ENCODE measurements at regions not wholly inside any gene's neighbourhood (a gene's known extent, or its start where the extent isn't known, plus 50 kb on each side); places are given as distances from the start of the nearest gene placed in this dataset.

DNA sequence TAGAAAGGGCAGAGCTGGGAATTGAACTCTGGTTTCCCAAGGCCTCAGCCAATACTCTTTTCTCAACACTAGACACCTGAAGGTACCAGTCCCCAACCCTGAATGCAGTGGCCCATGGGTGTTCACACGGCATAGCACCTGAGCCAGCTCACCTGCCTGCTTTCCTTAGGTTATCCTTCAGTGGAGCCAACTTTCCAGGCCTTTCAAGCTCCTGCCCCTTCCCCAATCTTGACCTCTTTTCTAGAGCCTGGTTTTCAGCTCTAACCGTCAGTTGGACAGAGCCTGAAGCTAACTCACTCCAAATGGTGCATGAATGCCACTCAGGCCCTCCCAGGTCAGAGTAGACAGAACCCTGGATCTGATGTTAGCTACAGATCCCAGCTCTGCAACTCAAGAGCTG is 66.1 kb upstream of the ITGA11 start:
- in situ Hi-C loops (cut with HindIII; ENCODE audit: low pct_ligation_motif_present, low pct_unique_long_range_greater_than_20kb, low sequenced_read_pairs) = no loop called here

DNA sequence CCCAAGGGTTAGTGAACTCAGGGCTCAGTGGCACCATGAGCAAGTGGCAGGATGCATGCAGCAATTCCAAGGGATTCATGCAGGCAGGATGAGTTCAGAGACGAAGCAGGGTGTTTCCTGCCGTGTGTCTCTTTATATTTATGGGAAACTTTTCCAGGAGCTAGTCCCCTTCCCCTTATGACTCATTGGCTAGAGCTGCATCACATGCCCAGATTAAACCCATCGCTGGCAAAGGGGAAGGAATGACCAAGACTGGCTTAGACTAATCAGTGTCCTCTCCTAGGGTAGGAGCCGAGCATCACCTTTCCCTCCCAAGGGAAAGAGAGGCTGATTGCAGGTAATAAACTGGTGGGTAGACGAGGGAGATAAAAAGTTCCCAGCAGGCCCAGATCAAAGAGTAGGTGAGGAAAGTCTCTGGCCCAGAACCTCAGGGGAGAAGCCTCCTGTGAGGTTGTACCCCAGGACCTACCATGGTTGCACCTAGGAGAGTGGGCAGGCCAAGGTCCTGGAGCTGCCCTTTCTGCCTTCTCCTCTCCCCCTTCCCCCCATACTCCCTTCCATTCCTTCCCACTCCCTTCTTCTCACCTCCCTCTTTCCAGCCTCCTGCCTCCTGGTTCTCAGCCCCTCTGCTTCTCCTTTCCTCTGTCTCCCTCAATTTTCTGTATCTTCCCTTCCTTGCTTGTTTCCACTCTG is 67.8 kb upstream of the ITGA11 start:
- in situ Hi-C loops (cut with HindIII; ENCODE audit: low pct_ligation_motif_present, low pct_unique_long_range_greater_than_20kb, low sequenced_read_pairs) = no loop called here
- peak; percentile 13 for DNase-seq

More for the DNA sequence above, 66.1 kb upstream of the ITGA11 start:
- no peak for DNase-seq

DNA sequence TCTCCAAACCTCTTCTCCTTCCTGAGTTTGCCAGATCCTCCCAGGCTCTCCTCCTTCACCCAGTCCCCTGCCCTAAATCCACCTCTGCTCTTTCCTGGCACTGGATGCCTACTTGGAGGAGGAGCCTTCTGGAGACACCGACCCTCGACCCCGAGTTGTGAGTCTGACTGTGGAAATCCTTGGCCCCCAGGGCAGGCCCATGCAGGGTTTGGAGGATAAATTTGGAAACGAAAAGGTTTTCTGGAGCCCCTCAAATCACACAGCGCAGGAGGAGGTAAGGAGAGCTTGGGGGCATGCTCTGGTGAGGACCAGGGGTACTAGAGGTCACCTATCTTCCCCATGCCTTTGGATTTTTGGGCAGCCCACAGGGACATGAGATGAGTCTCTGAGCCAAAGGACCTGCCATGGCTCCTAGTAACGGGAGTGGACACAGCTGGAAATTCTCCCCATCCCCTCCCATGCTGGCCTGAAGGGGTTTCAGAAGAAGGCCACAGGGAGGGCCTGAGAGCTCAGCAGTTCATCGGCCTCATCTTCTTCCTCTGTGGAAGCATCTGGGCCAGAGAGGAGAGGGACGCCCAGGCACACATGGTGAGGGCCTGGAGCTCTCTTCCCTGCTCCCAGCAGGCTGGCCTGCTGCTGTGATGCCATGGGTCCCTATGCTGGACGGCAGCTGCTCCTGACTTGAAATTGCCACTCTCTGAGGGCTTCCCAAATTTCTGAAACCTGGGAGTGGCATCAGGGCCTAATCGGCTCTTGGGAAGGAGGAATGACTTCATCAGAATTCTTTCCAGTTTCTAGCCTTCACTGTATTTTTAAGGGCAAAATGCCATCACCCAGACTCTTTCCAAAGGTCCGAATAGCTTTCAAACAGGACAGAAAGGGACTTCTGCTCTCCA is 68.6 kb upstream of the ITGA11 start:
- no peak for DNase-seq
- in situ Hi-C loops (cut with HindIII; ENCODE audit: low pct_ligation_motif_present, low pct_unique_long_range_greater_than_20kb, low sequenced_read_pairs) = no loop called here

DNA sequence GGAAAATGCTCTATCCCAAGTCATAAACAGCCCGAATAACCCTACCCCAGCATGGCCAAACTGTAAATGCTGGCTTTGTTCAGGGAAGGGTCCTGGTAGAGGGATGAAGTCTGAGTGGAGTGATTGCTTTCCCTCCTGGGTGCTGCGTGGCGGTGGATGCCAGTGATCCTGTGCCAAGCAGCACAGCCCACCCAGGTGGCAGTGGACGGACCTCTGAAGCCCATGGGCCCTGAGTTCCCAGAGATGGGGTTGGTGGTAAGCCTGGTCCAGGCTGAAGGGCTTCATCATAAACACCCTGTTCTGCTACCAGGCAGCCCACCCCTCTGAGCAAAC is 69.3 kb upstream of the ITGA11 start:
- in situ Hi-C loops (cut with HindIII; ENCODE audit: low pct_ligation_motif_present, low pct_unique_long_range_greater_than_20kb, low sequenced_read_pairs) = no loop called here
- no peak for DNase-seq

DNA sequence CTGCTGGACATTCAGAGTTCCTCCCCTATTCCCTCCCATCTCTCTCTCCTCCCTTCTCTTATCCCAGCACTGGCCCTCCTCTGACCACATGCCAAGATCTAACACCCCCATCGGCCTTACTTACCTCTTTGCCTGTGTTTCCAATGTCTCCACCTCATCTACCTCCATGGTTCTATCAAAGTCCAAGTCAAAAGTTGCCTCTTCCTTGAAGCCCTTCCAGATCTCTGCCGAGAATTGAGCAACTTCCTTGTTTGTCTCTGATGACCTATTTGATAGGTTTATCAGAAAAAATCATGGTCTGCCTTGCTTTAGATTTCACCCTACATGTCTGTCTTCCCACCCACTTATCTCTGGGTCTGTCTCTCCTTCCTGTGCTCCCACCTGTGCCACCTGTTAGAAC is 69.7 kb upstream of the ITGA11 start:
- in situ Hi-C loops (cut with HindIII; ENCODE audit: low pct_ligation_motif_present, low pct_unique_long_range_greater_than_20kb, low sequenced_read_pairs) = no loop called here
- no peak for DNase-seq

DNA sequence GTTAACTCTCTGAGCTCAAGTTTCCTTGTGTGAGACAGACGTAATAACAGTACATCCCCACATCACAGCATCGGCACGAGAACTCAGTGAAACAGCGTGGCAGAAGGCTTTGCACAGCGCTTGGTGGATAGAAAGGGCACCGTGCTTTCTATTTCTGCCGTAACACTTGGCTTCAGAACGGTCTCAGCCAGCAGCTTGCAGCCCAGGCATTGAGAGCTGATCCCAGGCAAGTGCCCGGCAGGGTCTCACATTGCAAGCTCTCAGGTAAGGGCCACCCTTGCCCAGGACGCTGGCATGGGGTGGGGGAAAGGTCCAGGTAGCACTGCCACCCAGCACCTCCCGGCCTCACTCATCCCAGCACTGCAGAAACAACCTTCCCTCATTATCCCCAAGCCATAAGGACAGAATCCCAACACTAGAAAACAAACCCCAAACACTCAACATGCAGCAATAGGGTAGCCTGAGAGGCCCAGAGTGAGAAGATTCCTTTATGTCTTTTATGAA is 70.5 kb upstream of the ITGA11 start:
- in situ Hi-C loops (cut with HindIII; ENCODE audit: low pct_ligation_motif_present, low pct_unique_long_range_greater_than_20kb, low sequenced_read_pairs) = no loop called here
- DNase-seq = no peak

DNA sequence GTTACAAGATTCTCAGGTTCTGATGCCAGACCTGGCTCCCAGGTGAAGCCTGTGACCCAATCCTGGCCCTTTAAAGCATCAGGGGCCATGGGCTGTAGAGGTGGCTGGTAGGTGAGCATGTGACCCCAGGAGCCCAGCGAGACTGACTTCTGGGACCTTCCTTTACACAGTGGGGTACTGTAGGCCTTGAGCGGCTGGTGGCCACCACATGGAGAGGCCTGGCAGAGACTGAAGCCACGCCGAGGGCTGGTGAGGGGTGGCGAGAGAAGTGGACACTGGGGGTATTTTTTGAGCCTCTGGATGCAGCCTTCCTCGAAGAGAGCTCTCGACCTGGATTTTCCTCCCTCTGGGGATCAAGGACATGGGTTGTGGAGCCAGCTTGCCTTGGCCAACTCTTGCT is 71.2 kb upstream of the ITGA11 start:
- in situ Hi-C loops (cut with HindIII; ENCODE audit: low pct_ligation_motif_present, low pct_unique_long_range_greater_than_20kb, low sequenced_read_pairs) = no loop called here
- no peak for DNase-seq

DNA sequence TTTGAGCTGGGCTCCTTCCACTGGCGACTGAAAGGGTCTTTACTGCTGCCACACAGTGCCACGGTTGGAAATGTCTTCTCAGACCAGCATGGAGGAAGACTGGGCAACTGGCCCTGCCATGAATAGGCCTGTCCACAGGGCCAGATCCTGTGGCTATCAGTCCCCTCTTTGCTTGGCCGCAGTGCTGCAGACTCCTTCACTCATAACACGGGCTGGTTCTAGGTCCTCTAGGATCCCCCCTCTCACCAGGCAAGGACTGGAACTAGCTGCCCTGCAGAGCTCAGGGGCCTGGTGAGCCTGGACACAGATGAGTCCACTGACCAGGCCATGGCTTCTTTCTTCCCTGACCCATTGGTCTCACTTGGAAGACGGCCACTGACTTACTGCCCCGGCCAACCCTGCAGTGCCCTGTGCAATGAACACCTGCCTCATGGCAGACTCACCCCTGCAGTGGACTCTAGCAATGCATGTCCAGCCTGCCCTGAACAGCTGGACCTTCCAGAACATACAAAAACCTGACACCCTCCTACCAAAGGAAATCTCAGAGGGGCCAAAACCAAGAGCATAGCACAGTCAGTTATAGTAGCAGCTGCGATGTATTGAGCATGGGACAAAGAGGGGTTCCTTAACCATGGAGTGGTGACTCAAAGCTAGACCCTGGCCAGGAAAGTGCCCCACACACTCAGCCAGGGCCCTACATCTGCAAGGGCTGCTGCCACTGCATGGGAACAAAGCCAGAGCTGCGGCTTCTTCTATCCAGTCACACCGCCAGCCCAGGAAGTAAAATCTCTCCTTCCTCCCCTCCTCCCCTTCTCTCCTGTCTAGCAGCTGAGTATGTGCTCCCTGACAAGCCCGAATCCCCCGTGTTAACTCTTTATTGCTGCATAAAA is 72.1 kb upstream of the ITGA11 start:
- in situ Hi-C loops (cut with HindIII; ENCODE audit: low pct_ligation_motif_present, low pct_unique_long_range_greater_than_20kb, low sequenced_read_pairs) = no loop called here
- DNase-seq = no peak

DNA sequence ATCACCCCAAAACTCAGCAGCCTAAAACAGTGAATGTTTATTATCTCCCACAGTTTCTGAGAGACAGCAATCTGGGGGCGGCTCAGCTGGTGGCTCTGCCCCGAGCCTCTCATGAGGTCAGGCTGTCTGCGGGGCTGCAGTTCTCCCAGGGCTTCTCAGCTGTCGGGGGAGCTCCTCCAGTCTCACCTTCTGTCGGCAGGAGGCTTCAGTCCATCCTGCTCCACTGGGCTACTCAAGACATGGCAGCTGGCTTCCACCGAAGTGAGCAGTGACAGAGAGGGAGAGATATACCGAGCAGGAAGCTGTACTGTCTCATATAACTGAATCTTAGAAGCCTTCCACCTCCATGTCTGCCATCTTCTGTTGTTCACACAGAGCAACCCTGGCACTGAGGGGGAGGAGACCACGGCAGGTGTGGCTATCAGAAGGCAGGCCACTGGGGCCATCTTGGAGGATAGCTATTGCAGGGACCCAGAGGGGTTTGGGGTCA is 72.8 kb upstream of the ITGA11 start:
- in situ Hi-C loops (cut with HindIII; ENCODE audit: low pct_ligation_motif_present, low pct_unique_long_range_greater_than_20kb, low sequenced_read_pairs) = no loop called here
- DNase-seq = no peak

DNA sequence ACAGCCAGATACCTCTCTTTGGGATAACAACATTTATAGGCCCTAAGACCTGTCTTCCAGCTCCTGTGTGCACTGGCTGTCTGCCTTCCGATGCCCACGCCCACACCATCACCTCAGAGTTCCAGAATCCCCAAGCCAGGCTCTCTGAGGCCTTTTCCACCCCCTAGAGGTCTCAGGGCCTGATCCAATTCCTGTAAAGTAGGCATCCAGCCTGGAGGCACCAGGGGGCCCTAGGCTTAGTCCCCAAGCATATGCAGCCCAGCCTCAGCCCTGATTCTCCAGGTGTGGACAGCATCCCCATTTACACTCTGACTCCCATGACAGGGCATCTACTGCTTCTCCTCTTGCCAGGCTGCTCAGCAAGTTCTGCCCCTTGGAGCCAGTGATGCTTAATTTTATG is 72.7 kb upstream of the CORO2B start:
- in situ Hi-C loops (cut with HindIII; ENCODE audit: low pct_ligation_motif_present, low pct_unique_long_range_greater_than_20kb, low sequenced_read_pairs) = no loop called here
- no peak for DNase-seq

DNA sequence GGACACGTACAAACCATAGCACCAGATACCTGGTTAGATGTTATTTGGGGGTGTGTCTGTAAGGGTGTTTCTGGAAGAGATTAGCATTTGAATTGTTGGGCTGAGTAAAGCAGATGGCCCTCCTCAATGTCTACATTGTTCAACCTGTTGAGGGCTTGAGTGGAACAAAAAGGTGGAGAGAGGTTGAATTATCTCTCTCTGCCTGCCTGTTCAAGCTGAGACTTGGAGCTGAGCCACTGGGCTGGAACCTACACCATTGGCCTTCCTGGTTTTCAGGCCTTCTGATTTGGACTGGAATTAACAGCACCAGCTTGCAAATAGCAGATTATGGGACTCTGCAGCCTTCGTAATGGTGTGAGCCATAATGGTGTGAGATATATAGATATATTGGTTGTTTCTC is 71.3 kb upstream of the CORO2B start:
- in situ Hi-C loops (cut with HindIII; ENCODE audit: low pct_ligation_motif_present, low pct_unique_long_range_greater_than_20kb, low sequenced_read_pairs) = no loop called here
- no peak for DNase-seq

DNA sequence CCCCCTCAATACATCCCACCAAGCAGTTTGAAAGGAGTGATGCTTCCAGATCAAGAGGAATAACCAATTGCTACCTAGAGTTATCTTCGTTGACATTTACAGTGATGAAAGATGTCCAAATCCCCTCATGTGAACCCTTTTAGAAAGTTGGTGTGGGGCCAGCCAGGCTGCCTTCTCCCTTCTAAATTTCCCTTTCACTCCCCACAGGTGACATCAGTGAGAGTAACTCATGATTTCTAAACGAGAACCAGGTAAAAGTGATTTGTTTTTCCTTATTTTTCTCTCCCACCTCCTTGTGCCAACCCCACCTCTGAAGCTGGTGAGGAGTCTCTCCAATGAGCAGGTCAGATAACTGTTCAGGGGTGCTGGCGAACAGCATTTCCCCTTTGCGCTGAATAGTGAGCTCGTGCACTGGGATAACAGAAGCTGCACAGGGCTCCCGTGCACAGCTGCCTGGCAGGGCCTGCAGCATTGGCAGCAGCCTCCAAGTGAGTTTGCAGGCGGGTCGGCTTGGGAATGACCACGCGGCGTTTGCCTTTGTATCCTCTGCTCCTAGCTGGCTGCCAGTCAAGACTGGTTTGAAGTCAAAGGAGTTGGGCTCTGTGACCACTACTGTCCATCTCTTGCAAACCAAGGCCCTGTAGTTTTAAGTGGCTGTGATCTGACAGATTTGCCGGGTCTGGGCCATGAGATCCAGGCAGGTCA is 70.2 kb upstream of the CORO2B start:
- no peak for DNase-seq
- in situ Hi-C loops (cut with HindIII; ENCODE audit: low pct_ligation_motif_present, low pct_unique_long_range_greater_than_20kb, low sequenced_read_pairs) = no loop called here

DNA sequence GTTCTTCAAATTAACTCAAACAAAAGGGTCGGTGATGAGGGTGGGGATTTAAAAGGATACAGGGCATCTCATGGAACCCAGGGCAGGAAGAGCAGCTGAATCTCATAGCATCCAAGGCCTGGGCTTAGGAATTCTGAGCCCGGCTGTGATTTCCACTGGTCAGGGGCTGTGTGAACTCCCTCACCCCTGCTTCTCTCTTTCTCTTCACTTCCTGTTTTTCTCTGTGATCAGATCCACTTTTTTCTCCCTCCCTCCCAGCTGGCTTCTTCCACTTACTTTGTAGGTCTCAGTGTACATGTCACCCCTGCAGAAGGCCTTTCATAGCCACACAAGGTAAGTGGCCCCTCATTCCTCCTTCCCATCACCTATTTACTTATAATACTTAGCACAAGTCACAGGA is 68.2 kb upstream of the CORO2B start:
- in situ Hi-C loops (cut with HindIII; ENCODE audit: low pct_ligation_motif_present, low pct_unique_long_range_greater_than_20kb, low sequenced_read_pairs) = no loop called here
- DNase-seq = no peak

DNA sequence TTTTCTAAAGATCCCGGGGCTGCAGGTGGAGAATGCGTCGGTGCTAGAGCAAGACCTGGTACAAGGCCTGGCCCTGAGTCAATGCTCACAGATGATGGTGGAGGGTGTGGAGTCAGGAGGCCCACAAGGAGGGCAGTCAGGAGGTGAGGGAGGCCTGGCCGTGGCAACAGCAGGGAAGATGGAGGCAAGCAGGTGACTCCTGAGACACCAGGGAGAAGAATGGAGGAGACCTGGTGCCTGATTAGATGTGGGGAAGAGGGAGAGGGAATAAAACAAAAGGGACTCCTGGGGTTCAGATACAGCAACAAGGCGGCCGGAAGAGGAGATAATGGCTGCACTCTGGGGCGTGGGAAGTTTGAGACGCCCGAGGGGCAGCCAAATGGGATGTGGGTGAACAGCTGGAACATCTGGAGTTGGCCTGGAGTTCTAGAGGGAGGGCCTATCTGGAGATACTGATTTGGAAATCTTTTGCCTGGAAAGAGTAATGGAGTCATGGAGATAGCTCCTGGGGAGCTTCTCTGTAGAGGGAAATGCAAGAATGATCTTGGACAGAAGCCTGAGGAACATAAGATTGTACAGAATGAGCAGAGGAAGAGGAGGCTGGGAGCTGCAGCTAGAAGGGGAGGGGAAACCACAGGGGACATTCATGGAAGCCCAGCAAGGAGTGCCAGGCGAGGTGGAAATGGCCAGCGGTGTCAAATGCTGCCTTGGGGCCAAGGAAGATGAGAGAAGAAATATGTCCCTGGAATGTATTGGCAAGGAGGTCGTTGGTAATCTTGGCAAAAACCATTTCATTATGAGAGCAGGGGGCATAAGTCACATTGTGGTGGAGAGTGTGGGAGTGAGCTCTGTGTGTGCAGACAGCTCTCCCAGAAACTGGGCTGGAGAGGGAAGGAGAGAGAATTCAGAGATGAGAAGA is 67.5 kb upstream of the CORO2B start:
- DNase-seq = no peak
- in situ Hi-C loops (cut with HindIII; ENCODE audit: low pct_ligation_motif_present, low pct_unique_long_range_greater_than_20kb, low sequenced_read_pairs) = no loop called here

DNA sequence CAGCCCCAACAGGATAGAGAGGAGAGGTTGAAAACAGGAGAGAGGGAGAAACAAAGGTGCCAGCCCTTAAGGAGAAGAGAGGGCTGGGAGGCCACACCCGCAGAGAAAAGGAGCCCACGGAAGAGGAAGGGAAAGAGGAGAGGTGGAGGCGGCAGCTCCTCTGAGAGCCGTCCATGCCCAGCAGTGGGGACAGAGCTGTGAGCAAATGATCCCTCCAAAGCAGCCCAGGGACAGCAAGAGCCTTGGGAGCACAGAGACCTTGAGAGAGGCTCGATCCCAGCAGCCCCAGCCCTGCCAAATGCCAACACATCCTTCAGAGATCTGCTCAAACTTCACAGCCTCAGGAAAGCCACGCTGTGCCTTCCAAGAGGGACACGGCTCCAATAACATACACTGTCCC is 66.7 kb upstream of the CORO2B start:
- DNase-seq = no peak
- in situ Hi-C loops (cut with HindIII; ENCODE audit: low pct_ligation_motif_present, low pct_unique_long_range_greater_than_20kb, low sequenced_read_pairs) = no loop called here

DNA sequence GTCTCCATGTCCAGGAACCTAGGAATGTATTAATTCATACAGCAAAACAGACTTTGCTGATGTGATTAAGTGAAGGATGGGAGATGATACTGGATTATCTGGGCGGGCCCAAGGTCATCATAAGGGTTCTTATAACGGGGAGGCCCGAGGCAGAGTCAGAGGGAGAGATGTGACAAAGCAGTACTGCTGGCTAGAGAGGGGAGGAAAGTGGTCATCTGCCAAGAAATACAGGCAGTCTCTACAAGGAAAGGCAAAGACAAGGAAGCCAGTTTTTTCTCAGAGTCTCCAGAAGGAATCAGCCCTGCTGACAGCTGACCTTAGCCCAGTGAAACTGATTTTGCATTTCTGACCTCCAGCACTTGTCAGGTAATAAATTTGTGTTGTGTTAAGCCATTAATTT is 66.2 kb upstream of the CORO2B start:
- in situ Hi-C loops (cut with HindIII; ENCODE audit: low pct_ligation_motif_present, low pct_unique_long_range_greater_than_20kb, low sequenced_read_pairs) = no loop called here
- DNase-seq = no peak

DNA sequence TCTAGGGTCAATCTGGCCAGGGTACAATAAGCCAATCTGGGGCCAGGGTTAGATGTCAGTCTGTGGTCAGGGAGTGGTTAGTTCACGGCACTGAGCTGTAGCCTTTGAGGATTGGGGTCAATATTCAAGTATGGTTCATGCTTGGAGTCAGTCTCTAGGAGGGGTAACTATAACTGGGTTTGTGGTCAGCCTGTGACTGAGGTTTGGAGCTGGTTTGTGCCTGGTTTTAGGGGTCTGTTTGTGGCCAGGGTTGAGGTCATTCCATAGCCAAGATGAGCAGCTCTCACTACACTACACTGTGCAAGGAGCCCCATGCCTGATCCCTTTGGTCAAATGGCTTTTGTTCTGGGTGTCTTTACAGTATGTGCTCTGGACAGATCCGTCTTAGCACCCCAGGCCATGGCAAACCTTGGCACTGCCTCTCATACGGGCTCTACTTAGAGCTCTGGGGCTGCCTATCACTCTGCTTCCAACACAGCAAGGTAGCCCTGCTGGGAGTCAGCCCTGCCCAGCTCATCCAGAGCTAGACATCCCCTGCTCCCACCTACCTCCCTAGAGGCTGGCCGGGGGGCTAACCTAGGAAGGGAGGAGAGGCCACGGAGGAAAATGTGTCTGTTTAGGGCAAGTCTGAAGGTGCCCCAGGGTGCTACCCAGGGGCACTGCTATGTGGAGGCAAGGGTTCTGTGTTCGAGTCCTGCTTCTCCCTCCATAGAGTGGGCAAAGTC is 63.3 kb upstream of the CORO2B start:
- DNase-seq = no peak

More for the DNA sequence above, 63.3 kb upstream of the CORO2B start:
- in situ Hi-C loops (cut with HindIII; ENCODE audit: low pct_ligation_motif_present, low pct_unique_long_range_greater_than_20kb, low sequenced_read_pairs) = no loop called here

All from ACHN (cell line).